Adipocyte (in vitro differentiated cells): ENCODE measurements at regions not wholly inside any gene's neighbourhood (a gene's known extent, or its start where the extent isn't known, plus 50 kb on each side); places are given as distances from the start of the nearest gene placed in this dataset.

Source experiments
- DNase-seq: peaks from one replicate; pipeline ENCODE4 v3.0.0-alpha.2; 2015; ENCODE audit warnings: low read depth
- H3K27me3 ChIP-seq: replicated peaks from 2 replicates; pipeline ENCODE4 v1.7.0; 2013; ENCODE audit warnings: mild to moderate bottlenecking, low read length, moderate library complexity; ENCODE audit not compliant: control insufficient read depth, insufficient read depth
- H3K36me3 ChIP-seq: 2 replicates; pipeline ENCODE4 v1.7.0; 2013; ENCODE audit warnings: low read length, mild to moderate bottlenecking, moderate library complexity; ENCODE audit not compliant: control insufficient read depth, insufficient read depth, severe bottlenecking
- H3K4me1 ChIP-seq: 2 replicates; pipeline ENCODE4 v1.7.0; 2013; ENCODE audit warnings: mild to moderate bottlenecking, low read length, moderate library complexity; ENCODE audit not compliant: control insufficient read depth, insufficient read depth
- H3K4me3 ChIP-seq: 2 replicates; pipeline ENCODE4 v1.7.0; 2013; ENCODE audit warnings: mild to moderate bottlenecking, low read length, moderate library complexity
- H3K9ac ChIP-seq: 2 replicates; pipeline ENCODE4 v1.7.0; 2013; ENCODE audit warnings: mild to moderate bottlenecking, low read length, moderate library complexity
- H3K9me3 ChIP-seq: 2 replicates; pipeline ENCODE4 v1.7.0; 2013; ENCODE audit warnings: mild to moderate bottlenecking, low read length, moderate library complexity; ENCODE audit not compliant: control insufficient read depth

GRCh38 chr3:33919312-33920120 lies 121.1 kb downstream of the PDCD6IP start:
- no peak for DNase-seq
- no peaks in the 10 kb centered on the region for H3K4me1 ChIP-seq

GRCh38 chr3:33920511-33920910 lies 122.1 kb downstream of the PDCD6IP start:
- no peak overlapping the region for H3K9ac ChIP-seq
- no peak overlapping the region for H3K4me3 ChIP-seq
- H3K9me3 ChIP-seq = no peaks in the 10 kb centered on the region
- H3K27me3 ChIP-seq = peaks cover 6% of the 10 kb centered on the region
- H3K36me3 ChIP-seq = no peaks in the 10 kb centered on the region
- no peak for DNase-seq
- no peaks in the 10 kb centered on the region for H3K4me1 ChIP-seq

More at GRCh38 chr3:33919312-33920120, 121.1 kb downstream of the PDCD6IP start:
- no peak overlapping the region for H3K4me3 ChIP-seq
- no peak overlapping the region for H3K9ac ChIP-seq
- no peaks in the 10 kb centered on the region for H3K36me3 ChIP-seq
- H3K9me3 ChIP-seq = no peaks in the 10 kb centered on the region
- H3K27me3 ChIP-seq = peaks cover 8% of the 10 kb centered on the region

- Histone ChIP-seq H3K4me1 (no peaks in the 10 kb centered on the region), H3K9me3 (no peaks in the 10 kb centered on the region), H3K4me3 (no peak overlapping the region), H3K36me3 (no peaks in the 10 kb centered on the region), H3K9ac (no peak overlapping the region), H3K27me3 (no peaks in the 10 kb centered on the region)
- DNase-seq = no peak
These were observed 123.2 kb downstream of the PDCD6IP start for GRCh38 chr3:33921608-33922007.

GRCh38 chr3:33926998-33927605 lies 128.7 kb downstream of the PDCD6IP start:
- Histone ChIP-seq H3K9ac (no peak overlapping the region), H3K4me3 (no peak overlapping the region), H3K27me3 (peaks cover 9% of the 10 kb centered on the region), H3K36me3 (no peaks in the 10 kb centered on the region), H3K4me1 (no peaks in the 10 kb centered on the region), H3K9me3 (no peaks in the 10 kb centered on the region)
- no peak for DNase-seq

- H3K9me3 ChIP-seq = no peaks in the 10 kb centered on the region
- H3K27me3 ChIP-seq = peaks cover 9% of the 10 kb centered on the region
- no peak for DNase-seq
- no peaks in the 10 kb centered on the region for H3K4me1 ChIP-seq
- no peak overlapping the region for H3K4me3 ChIP-seq
- no peak overlapping the region for H3K9ac ChIP-seq
- no peaks in the 10 kb centered on the region for H3K36me3 ChIP-seq
These were observed 131.4 kb downstream of the PDCD6IP start for GRCh38 chr3:33929813-33930212.

GRCh38 chr3:33931512-33931911 lies 133.1 kb downstream of the PDCD6IP start:
- no peak overlapping the region for H3K9ac ChIP-seq
- H3K4me1 ChIP-seq = no peaks in the 10 kb centered on the region
- H3K4me3 ChIP-seq = no peak overlapping the region
- peaks cover 9% of the 10 kb centered on the region for H3K27me3 ChIP-seq
- DNase-seq = no peak
- H3K9me3 ChIP-seq = no peaks in the 10 kb centered on the region
- H3K36me3 ChIP-seq = no peaks in the 10 kb centered on the region

- Histone ChIP-seq H3K4me3 (no peak overlapping the region), H3K9me3 (no peaks in the 10 kb centered on the region), H3K4me1 (no peaks in the 10 kb centered on the region), H3K9ac (no peak overlapping the region), H3K36me3 (no peaks in the 10 kb centered on the region), H3K27me3 (peaks cover 13% of the 10 kb centered on the region)
- no peak for DNase-seq
These were observed 133.8 kb downstream of the PDCD6IP start for GRCh38 chr3:33932010-33932764.

GRCh38 chr3:33936171-33936920 lies 137.9 kb downstream of the PDCD6IP start:
- Histone ChIP-seq H3K9me3 (no peaks in the 10 kb centered on the region), H3K9ac (no peak overlapping the region), H3K4me3 (no peak overlapping the region), H3K36me3 (no peaks in the 10 kb centered on the region), H3K27me3 (peaks cover 8% of the 10 kb centered on the region), H3K4me1 (no peaks in the 10 kb centered on the region)
- DNase-seq = no peak

GRCh38 chr3:33936921-33937525 lies 138.6 kb downstream of the PDCD6IP start:
- Histone ChIP-seq H3K36me3 (no peaks in the 10 kb centered on the region), H3K9ac (no peak overlapping the region), H3K27me3 (peaks cover 8% of the 10 kb centered on the region), H3K4me3 (no peak overlapping the region), H3K4me1 (no peaks in the 10 kb centered on the region), H3K9me3 (no peaks in the 10 kb centered on the region)
- DNase-seq = no peak

- no peak for DNase-seq
- Histone ChIP-seq H3K36me3 (no peaks in the 10 kb centered on the region), H3K27me3 (peaks cover 8% of the 10 kb centered on the region), H3K4me1 (no peaks in the 10 kb centered on the region), H3K9me3 (no peaks in the 10 kb centered on the region), H3K9ac (no peak overlapping the region), H3K4me3 (no peak overlapping the region)
These were observed 139.2 kb downstream of the PDCD6IP start for GRCh38 chr3:33937628-33938027.
